SK-N-SH (cell line): ENCODE measurements at regions not wholly inside any gene's neighbourhood (a gene's known extent, or its start where the extent isn't known, plus 50 kb on each side); places are given as distances from the start of the nearest gene placed in this dataset.

ENCODE experiments used
- CHD2 ChIP-seq: fragments of 150-350 bp; IDR thresholded peaks from 2 replicates; pipeline ENCODE4 v1.6.1; 2018; ENCODE audit warnings: low read length; ENCODE audit not compliant: partially characterized antibody
- MEF2A ChIP-seq: IDR thresholded peaks from 2 replicates; pipeline ENCODE4 v1.4.0; 2012; ENCODE audit warnings: low read depth, borderline replicate concordance
- NFIC ChIP-seq: IDR thresholded peaks from 2 replicates; pipeline ENCODE4 v1.4.0; 2012; ENCODE audit warnings: borderline replicate concordance
- NRF1 ChIP-seq: IDR thresholded peaks from 2 replicates; pipeline ENCODE4 v1.6.1; 2012; ENCODE audit warnings: low read depth, mild to moderate bottlenecking, low read length
- POLR2AphosphoS5 ChIP-seq: IDR thresholded peaks from 2 replicates; pipeline ENCODE4 v1.6.1; 2012; ENCODE audit warnings: low read depth, low read length
- REST ChIP-seq: IDR thresholded peaks from 2 replicates; pipeline ENCODE4 v1.6.1; 2012; ENCODE audit warnings: mild to moderate bottlenecking, low read depth, low read length, moderate library complexity
- YY1 ChIP-seq: IDR thresholded peaks from 2 replicates; pipeline ENCODE4 v1.4.0; 2012; ENCODE audit warnings: low read depth, mild to moderate bottlenecking
- TF ChIP-seq, protein P1 (sequence below): IDR thresholded peaks from 2 replicates; pipeline ENCODE4 v1.4.0; 2012; ENCODE audit warnings: low read depth
- TF ChIP-seq, protein P2 (sequence below): fragments of 200-600 bp; sonication (generic); IDR thresholded peaks from 2 replicates; pipeline ENCODE4 v1.6.1; 2017; ENCODE audit warnings: antibody characterized with exemption, mild to moderate bottlenecking, moderate library complexity

DNA sequence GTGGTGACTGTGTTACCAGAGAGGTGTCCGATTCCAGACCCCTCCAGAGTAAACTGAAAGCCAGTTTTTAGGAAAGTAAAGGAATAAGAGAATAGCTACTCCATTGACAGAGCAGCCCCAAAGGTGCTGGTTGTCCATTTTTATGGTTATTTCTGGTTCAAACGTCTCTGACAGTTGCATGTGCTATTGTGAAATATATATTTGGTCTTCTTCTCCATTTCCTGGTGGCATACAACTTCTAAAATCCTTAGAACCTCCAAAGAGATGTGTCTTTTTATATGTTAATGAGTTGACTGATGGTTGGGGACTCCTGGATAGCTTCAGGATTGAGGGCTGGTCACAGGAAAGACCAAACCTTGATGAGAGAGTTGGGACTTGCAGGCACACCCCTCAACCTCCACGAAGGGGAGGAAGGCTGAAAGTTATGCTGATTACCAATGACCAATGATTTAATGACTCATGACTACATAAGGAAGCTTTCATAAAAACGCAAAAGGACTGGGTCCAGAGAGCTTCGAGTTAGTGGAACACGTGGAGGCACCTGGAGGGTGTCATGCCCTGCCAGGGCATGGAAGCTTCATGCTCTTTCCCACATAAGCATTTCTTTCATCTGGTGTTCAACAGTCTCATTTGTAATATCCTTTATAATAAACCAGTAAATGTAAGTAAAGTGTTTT is 100.7 kb downstream of the SLC16A1 start:
- TF ChIP-seq, protein P1, sequence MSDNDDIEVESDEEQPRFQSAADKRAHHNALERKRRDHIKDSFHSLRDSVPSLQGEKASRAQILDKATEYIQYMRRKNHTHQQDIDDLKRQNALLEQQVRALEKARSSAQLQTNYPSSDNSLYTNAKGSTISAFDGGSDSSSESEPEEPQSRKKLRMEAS: no peak
- TF ChIP-seq, protein P2, sequence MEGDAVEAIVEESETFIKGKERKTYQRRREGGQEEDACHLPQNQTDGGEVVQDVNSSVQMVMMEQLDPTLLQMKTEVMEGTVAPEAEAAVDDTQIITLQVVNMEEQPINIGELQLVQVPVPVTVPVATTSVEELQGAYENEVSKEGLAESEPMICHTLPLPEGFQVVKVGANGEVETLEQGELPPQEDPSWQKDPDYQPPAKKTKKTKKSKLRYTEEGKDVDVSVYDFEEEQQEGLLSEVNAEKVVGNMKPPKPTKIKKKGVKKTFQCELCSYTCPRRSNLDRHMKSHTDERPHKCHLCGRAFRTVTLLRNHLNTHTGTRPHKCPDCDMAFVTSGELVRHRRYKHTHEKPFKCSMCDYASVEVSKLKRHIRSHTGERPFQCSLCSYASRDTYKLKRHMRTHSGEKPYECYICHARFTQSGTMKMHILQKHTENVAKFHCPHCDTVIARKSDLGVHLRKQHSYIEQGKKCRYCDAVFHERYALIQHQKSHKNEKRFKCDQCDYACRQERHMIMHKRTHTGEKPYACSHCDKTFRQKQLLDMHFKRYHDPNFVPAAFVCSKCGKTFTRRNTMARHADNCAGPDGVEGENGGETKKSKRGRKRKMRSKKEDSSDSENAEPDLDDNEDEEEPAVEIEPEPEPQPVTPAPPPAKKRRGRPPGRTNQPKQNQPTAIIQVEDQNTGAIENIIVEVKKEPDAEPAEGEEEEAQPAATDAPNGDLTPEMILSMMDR: no peak
- no peak for TF ChIP-seq REST
- no peak for TF ChIP-seq CHD2
- no peak for TF ChIP-seq MEF2A
- no peak for TF ChIP-seq NRF1
- TF ChIP-seq POLR2AphosphoS5: no peak
- no peak for TF ChIP-seq NFIC
- no peak for TF ChIP-seq YY1
